GM21381 (cell line): ENCODE measurements at regions not wholly inside any gene's neighbourhood (a gene's known extent, or its start where the extent isn't known, plus 50 kb on each side); places are given as distances from the start of the nearest gene placed in this dataset.

Source experiments
- ATAC-seq: cut with Tn5 transposase; IDR thresholded peaks from one replicate; pipeline ENCODE4 v1.9.1; 2021; ENCODE audit warnings: mild to moderate bottlenecking, moderate library complexity; ENCODE audit not compliant: unreplicated experiment

- no peak for ATAC-seq
Observed at GRCh38 chr3:178146406-178146831, 389.8 kb upstream of the KCNMB2 start.

GRCh38 chr3:178147001-178147400 is 389.2 kb upstream of the KCNMB2 start:
- ATAC-seq = no peak

GRCh38 chr3:178152031-178152806 is 384.0 kb upstream of the KCNMB2 start:
- no peak for ATAC-seq

- ATAC-seq = no peak
Observed at GRCh38 chr3:178152988-178153387, 383.2 kb upstream of the KCNMB2 start.

GRCh38 chr3:178155521-178155920 is 380.7 kb upstream of the KCNMB2 start:
- no peak for ATAC-seq

GRCh38 chr3:178156301-178156700 is 379.9 kb upstream of the KCNMB2 start:
- ATAC-seq = no peak

GRCh38 chr3:178159691-178160220 is 376.5 kb upstream of the KCNMB2 start:
- no peak for ATAC-seq

- ATAC-seq = no peak
Observed at GRCh38 chr3:178169421-178169820, 366.8 kb upstream of the KCNMB2 start.

- no peak for ATAC-seq
Observed at GRCh38 chr3:178170698-178171535, 365.3 kb upstream of the KCNMB2 start.

- no peak for ATAC-seq
Observed at GRCh38 chr3:178172121-178172520, 364.1 kb upstream of the KCNMB2 start.

GRCh38 chr3:178174201-178174915 is 361.9 kb upstream of the KCNMB2 start:
- ATAC-seq = no peak

GRCh38 chr3:178181088-178181487 is 355.1 kb upstream of the KCNMB2 start:
- ATAC-seq = no peak

- no peak for ATAC-seq
Observed at GRCh38 chr3:178181784-178182183, 354.5 kb upstream of the KCNMB2 start.

GRCh38 chr3:178182337-178182779 is 353.9 kb upstream of the KCNMB2 start:
- no peak for ATAC-seq

- no peak for ATAC-seq
Observed at GRCh38 chr3:178184833-178185232, 351.4 kb upstream of the KCNMB2 start.

- ATAC-seq = no peak
Observed at GRCh38 chr3:178186666-178187065, 349.6 kb upstream of the KCNMB2 start.

GRCh38 chr3:178189854-178190253 is 346.4 kb upstream of the KCNMB2 start:
- ATAC-seq = no peak

GRCh38 chr3:178193846-178194245 is 342.4 kb upstream of the KCNMB2 start:
- no peak for ATAC-seq

- ATAC-seq = no peak
Observed at GRCh38 chr3:178194539-178194938, 341.7 kb upstream of the KCNMB2 start.

- ATAC-seq = no peak
Observed at GRCh38 chr3:178195824-178196223, 340.4 kb upstream of the KCNMB2 start.

GRCh38 chr3:178198329-178198728 is 337.9 kb upstream of the KCNMB2 start:
- ATAC-seq = no peak
